ENCODE measurements at regions not wholly inside any gene's neighbourhood (a gene's known extent, or its start where the extent isn't known, plus 50 kb on each side); places are given as distances from the start of the nearest gene placed in this dataset.
A peak's percentile ranks its signal among the peaks of the same experiment; 100 is the strongest.

GRCh38 chr13:34637636-34638035 lies 304.4 kb upstream of the NBEA start:
- DNase-seq, result no peak

- no peak for DNase-seq
Observed at GRCh38 chr13:34638897-34639296, 303.2 kb upstream of the NBEA start.

GRCh38 chr13:34640179-34640992 lies 301.7 kb upstream of the NBEA start:
- peak; percentile 24 for DNase-seq

- no peak for DNase-seq
Observed at GRCh38 chr13:34640993-34641330, 301.1 kb upstream of the NBEA start.

- no peak for DNase-seq
Observed at GRCh38 chr13:34647379-34648150, 294.5 kb upstream of the NBEA start.

- DNase-seq, result peak; percentile 18
Observed at GRCh38 chr13:34654203-34654602, 287.9 kb upstream of the NBEA start.

- DNase-seq, result peak; percentile 17
Observed at GRCh38 chr13:34654647-34655046, 287.4 kb upstream of the NBEA start.

- no peak for DNase-seq
Observed at GRCh38 chr13:34655554-34655953, 286.5 kb upstream of the NBEA start.

- no peak for DNase-seq
Observed at GRCh38 chr13:34657716-34658115, 284.4 kb upstream of the NBEA start.

GRCh38 chr13:34667286-34668218 lies 274.5 kb upstream of the NBEA start:
- peak; percentile 56 for DNase-seq

- peak; percentile 77 for DNase-seq
Observed at GRCh38 chr13:34671137-34671536, 270.9 kb upstream of the NBEA start.

GRCh38 chr13:34672631-34673030 lies 269.4 kb upstream of the NBEA start:
- no peak for DNase-seq

GRCh38 chr13:34675626-34676025 lies 266.4 kb upstream of the NBEA start:
- no peak for DNase-seq

- no peak for DNase-seq
Observed at GRCh38 chr13:34678154-34678553, 263.9 kb upstream of the NBEA start.

- no peak for DNase-seq
Observed at GRCh38 chr13:34681405-34681955, 260.6 kb upstream of the NBEA start.

GRCh38 chr13:34695063-34695462 lies 247.0 kb upstream of the NBEA start:
- DNase-seq, result no peak

- DNase-seq, result no peak
Observed at GRCh38 chr13:34696296-34696695, 245.8 kb upstream of the NBEA start.

- no peak for DNase-seq
Observed at GRCh38 chr13:34696741-34697140, 245.3 kb upstream of the NBEA start.

- DNase-seq, result no peak
Observed at GRCh38 chr13:34698945-34699344, 243.1 kb upstream of the NBEA start.

GRCh38 chr13:34700155-34700554 lies 241.9 kb upstream of the NBEA start:
- no peak for DNase-seq

GRCh38 chr13:34701919-34702318 lies 240.2 kb upstream of the NBEA start:
- no peak for DNase-seq

- DNase-seq, result no peak
Observed at GRCh38 chr13:34708566-34709313, 233.3 kb upstream of the NBEA start.
